GM21529 (cell line): ENCODE measurements at regions not wholly inside any gene's neighbourhood (a gene's known extent, or its start where the extent isn't known, plus 50 kb on each side); places are given as distances from the start of the nearest gene placed in this dataset.

Source experiments
- ATAC-seq: cut with Tn5 transposase; IDR thresholded peaks from one replicate; pipeline ENCODE4 v1.9.1; 2021; ENCODE audit not compliant: unreplicated experiment

- ATAC-seq: no peak
These were observed 73.0 kb upstream of the HMGN3 start for GRCh38 chr6:79307321-79308036.

- no peak for ATAC-seq
These were observed 70.5 kb upstream of the HMGN3 start for GRCh38 chr6:79305020-79305419.

GRCh38 chr6:79302341-79302740 lies 67.9 kb upstream of the HMGN3 start:
- no peak for ATAC-seq

GRCh38 chr6:79301290-79301689 lies 66.8 kb upstream of the HMGN3 start:
- ATAC-seq: no peak

GRCh38 chr6:79296211-79296610 lies 61.7 kb upstream of the HMGN3 start:
- no peak for ATAC-seq
